22Rv1 (cell line): ENCODE measurements at regions not wholly inside any gene's neighbourhood (a gene's known extent, or its start where the extent isn't known, plus 50 kb on each side); places are given as distances from the start of the nearest gene placed in this dataset.

Experiments used
- CTCF ChIP-seq: fragments of 450-650 bp; IDR thresholded peaks from 2 replicates; pipeline ENCODE4 v1.5.1; 2017; ENCODE audit warnings: mild to moderate bottlenecking
- ZFX ChIP-seq: fragments of 450-650 bp; IDR thresholded peaks from 2 replicates; pipeline ENCODE4 v1.6.1; 2017; ENCODE audit warnings: antibody characterized with exemption, borderline replicate concordance

GRCh38 chr12:89270548-89270947 lies 81.8 kb downstream of the DUSP6 start:
- TF ChIP-seq CTCF (no peak), ZFX (no peak)
